ENCODE measurements at regions not wholly inside any gene's neighbourhood (a gene's known extent, or its start where the extent isn't known, plus 50 kb on each side); places are given as distances from the start of the nearest gene placed in this dataset.

- TF ChIP-seq POLR2A (IDR thresholded peaks at IDR 0.05) (no peak), CTCF (IDR thresholded peaks at IDR 0.05) (no peak)
These were observed 351.5 kb downstream of the TYW1 start for GRCh38 chr7:67348171-67348570.
